ENCODE measurements at regions not wholly inside any gene's neighbourhood (a gene's known extent, or its start where the extent isn't known, plus 50 kb on each side); places are given as distances from the start of the nearest gene placed in this dataset.

DNA sequence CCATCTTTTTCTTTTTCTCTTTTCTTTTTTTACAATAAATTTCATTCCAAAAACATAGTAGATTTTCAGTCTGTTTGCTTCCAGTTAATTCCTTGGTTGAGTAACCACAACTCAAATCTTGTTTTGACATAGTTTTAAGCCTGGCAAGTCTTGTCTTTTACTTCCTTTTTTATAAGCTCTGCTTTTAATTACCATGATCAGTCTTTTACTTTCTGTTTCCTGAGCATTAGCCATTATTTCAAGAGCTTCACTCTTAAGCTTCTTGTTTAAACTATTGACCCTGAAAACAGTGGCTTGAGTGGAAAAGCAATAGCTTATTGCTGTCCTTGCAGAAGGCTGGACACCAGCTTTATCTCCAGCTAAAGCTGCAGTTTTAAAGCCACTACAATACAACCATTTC, 1363.3 kb downstream of the MAT2B start:
- H3K27me3 ChIP-seq (ENCODE audit: insufficient read depth, poor library complexity, severe bottlenecking): peaks cover 6% of the 10 kb centered on the region
- no peaks in the 10 kb centered on the region for H3K4me1 ChIP-seq (ENCODE audit: insufficient read depth, poor library complexity, severe bottlenecking)
- no peak overlapping the region for H3K4me3 ChIP-seq (ENCODE audit: severe bottlenecking)
- DNase-seq (ENCODE audit: low spot score) (no peak), ATAC-seq (ENCODE audit: low read depth) (no peak)
- H3K27ac ChIP-seq (ENCODE audit: poor library complexity, severe bottlenecking): no peak overlapping the region
- TF ChIP-seq CTCF (IDR thresholded peaks at IDR 0.05; ENCODE audit: poor library complexity, severe bottlenecking): no peak
- no peaks in the 10 kb centered on the region for H3K36me3 ChIP-seq (ENCODE audit: low read depth)
- no peaks in the 10 kb centered on the region for H3K9me3 ChIP-seq (ENCODE audit: severe bottlenecking)

DNA sequence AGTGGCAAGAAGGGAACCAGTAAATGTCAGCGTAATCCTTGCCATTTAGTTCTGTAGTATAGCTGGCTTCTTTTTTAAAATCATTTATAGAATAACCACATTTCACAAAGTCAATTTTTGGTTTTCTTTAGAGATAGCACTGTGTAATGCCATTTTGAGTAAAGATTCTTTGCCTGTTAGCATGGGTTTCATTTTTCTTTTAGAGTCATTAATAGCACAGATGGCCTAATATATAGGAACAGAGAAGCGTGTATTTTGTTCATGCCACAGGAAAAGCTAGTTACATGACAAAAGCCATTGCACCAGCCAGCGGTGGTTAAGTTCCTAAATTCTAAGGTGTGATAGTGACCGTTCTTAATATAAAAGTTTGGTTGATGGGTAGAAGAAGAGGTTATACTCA, 1363.9 kb downstream of the MAT2B start:
- H3K36me3 ChIP-seq (ENCODE audit: low read depth): no peaks in the 10 kb centered on the region
- TF ChIP-seq CTCF (IDR thresholded peaks at IDR 0.05; ENCODE audit: poor library complexity, severe bottlenecking): no peak
- H3K27me3 ChIP-seq (ENCODE audit: insufficient read depth, poor library complexity, severe bottlenecking): peaks cover 6% of the 10 kb centered on the region
- DNase-seq (ENCODE audit: low spot score) (no peak), ATAC-seq (ENCODE audit: low read depth) (no peak)
- H3K4me1 ChIP-seq (ENCODE audit: insufficient read depth, poor library complexity, severe bottlenecking): no peaks in the 10 kb centered on the region
- no peak overlapping the region for H3K4me3 ChIP-seq (ENCODE audit: severe bottlenecking)
- H3K9me3 ChIP-seq (ENCODE audit: severe bottlenecking): no peaks in the 10 kb centered on the region
- H3K27ac ChIP-seq (ENCODE audit: poor library complexity, severe bottlenecking): no peak overlapping the region

- Histone ChIP-seq H3K27me3 (ENCODE audit: insufficient read depth, poor library complexity, severe bottlenecking) (no peaks in the 10 kb centered on the region), H3K36me3 (ENCODE audit: low read depth) (no peaks in the 10 kb centered on the region), H3K9me3 (ENCODE audit: severe bottlenecking) (no peaks in the 10 kb centered on the region), H3K27ac (ENCODE audit: poor library complexity, severe bottlenecking) (no peak overlapping the region), H3K4me3 (ENCODE audit: severe bottlenecking) (no peak overlapping the region), H3K4me1 (ENCODE audit: insufficient read depth, poor library complexity, severe bottlenecking) (no peaks in the 10 kb centered on the region)
- ATAC-seq (ENCODE audit: low read depth): no peak
- no peak for TF ChIP-seq CTCF (IDR thresholded peaks at IDR 0.05; ENCODE audit: poor library complexity, severe bottlenecking)
- no peak for DNase-seq (ENCODE audit: low spot score)
Measured at GRCh38 chr5:164876793-164877192, 1371.4 kb downstream of the MAT2B start.

GRCh38 chr5:164881442-164881841, 1376.0 kb downstream of the MAT2B start:
- H3K27me3 ChIP-seq (ENCODE audit: insufficient read depth, poor library complexity, severe bottlenecking): no peaks in the 10 kb centered on the region
- ATAC-seq (ENCODE audit: low read depth) (no peak), DNase-seq (ENCODE audit: low spot score) (no peak)
- no peaks in the 10 kb centered on the region for H3K9me3 ChIP-seq (ENCODE audit: severe bottlenecking)
- H3K4me1 ChIP-seq (ENCODE audit: insufficient read depth, poor library complexity, severe bottlenecking): no peaks in the 10 kb centered on the region
- H3K36me3 ChIP-seq (ENCODE audit: low read depth): no peaks in the 10 kb centered on the region
- TF ChIP-seq CTCF (IDR thresholded peaks at IDR 0.05; ENCODE audit: poor library complexity, severe bottlenecking): no peak
- no peak overlapping the region for H3K4me3 ChIP-seq (ENCODE audit: severe bottlenecking)
- no peak overlapping the region for H3K27ac ChIP-seq (ENCODE audit: poor library complexity, severe bottlenecking)

DNA sequence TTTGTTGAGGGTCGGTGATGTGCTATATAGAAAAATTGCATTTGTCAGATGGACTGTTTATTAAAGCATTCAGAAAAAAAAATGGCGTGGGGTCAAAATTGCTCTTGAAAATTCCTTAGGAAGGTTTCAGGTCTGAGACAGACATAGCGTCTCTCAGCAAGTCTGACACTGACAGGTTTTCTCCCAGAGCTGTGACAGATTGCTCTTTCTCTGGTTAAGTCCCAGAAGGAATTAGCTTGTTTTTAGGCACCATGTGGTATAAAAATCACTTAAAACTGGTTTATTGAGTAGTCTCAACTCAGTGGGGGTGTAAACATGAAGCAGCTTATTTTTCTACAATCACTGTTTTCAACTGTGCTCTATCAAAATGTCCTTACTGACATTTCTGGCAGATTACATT, 1379.8 kb downstream of the MAT2B start:
- no peak overlapping the region for H3K27ac ChIP-seq (ENCODE audit: poor library complexity, severe bottlenecking)
- no peaks in the 10 kb centered on the region for H3K36me3 ChIP-seq (ENCODE audit: low read depth)
- no peak for DNase-seq (ENCODE audit: low spot score)
- peaks cover 3% of the 10 kb centered on the region for H3K9me3 ChIP-seq (ENCODE audit: severe bottlenecking)
- H3K4me1 ChIP-seq (ENCODE audit: insufficient read depth, poor library complexity, severe bottlenecking): no peaks in the 10 kb centered on the region
- no peaks in the 10 kb centered on the region for H3K27me3 ChIP-seq (ENCODE audit: insufficient read depth, poor library complexity, severe bottlenecking)
- no peak for TF ChIP-seq CTCF (IDR thresholded peaks at IDR 0.05; ENCODE audit: poor library complexity, severe bottlenecking)
- ATAC-seq (ENCODE audit: low read depth): no peak
- H3K4me3 ChIP-seq (ENCODE audit: severe bottlenecking): no peak overlapping the region
